PFSK-1 (cell line): ENCODE measurements at regions not wholly inside any gene's neighbourhood (a gene's known extent, or its start where the extent isn't known, plus 50 kb on each side); places are given as distances from the start of the nearest gene placed in this dataset.

Experiments
- POLR2AphosphoS5 ChIP-seq: IDR thresholded peaks from 2 replicates; pipeline ENCODE4 v1.6.1; 2012; ENCODE audit warnings: low read depth, mild to moderate bottlenecking, control low read depth, low read length, moderate library complexity
- TF ChIP-seq, protein P1 (sequence below), 2 experiments: IDR thresholded peaks; 2 replicates each; pipeline versions ENCODE4 v1.6.1 to v1.8.0; 2011 to 2012; ENCODE audit warnings: low read depth in 2 of 2, low read length in 2 of 2, control low read depth in 1 of 2, inconsistent platforms in 1 of 2, mild to moderate bottlenecking in 1 of 2, moderate library complexity in 1 of 2; ENCODE audit not compliant: insufficient read depth in 1 of 2

DNA sequence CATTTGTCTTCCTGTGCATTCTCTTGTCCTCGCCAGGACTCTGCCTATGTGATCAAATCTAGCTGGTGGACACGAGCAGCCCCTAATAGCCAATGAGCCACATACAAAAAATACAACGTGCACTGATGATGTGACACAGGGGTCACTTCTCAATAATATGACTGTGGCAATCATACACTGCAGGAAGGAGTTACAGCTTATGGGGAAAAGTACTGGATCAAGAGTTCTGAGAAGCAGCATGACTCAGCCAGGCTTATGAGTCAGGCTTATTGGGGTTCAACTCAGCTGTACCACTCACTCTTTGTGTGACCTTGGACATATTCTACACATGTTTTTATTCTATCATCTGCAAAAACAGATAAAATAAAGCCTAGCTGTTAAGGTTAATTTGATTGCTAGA is 889.4 kb upstream of the TENM4 start:
- TF ChIP-seq POLR2AphosphoS5 = no peak
- TF ChIP-seq, protein P1, sequence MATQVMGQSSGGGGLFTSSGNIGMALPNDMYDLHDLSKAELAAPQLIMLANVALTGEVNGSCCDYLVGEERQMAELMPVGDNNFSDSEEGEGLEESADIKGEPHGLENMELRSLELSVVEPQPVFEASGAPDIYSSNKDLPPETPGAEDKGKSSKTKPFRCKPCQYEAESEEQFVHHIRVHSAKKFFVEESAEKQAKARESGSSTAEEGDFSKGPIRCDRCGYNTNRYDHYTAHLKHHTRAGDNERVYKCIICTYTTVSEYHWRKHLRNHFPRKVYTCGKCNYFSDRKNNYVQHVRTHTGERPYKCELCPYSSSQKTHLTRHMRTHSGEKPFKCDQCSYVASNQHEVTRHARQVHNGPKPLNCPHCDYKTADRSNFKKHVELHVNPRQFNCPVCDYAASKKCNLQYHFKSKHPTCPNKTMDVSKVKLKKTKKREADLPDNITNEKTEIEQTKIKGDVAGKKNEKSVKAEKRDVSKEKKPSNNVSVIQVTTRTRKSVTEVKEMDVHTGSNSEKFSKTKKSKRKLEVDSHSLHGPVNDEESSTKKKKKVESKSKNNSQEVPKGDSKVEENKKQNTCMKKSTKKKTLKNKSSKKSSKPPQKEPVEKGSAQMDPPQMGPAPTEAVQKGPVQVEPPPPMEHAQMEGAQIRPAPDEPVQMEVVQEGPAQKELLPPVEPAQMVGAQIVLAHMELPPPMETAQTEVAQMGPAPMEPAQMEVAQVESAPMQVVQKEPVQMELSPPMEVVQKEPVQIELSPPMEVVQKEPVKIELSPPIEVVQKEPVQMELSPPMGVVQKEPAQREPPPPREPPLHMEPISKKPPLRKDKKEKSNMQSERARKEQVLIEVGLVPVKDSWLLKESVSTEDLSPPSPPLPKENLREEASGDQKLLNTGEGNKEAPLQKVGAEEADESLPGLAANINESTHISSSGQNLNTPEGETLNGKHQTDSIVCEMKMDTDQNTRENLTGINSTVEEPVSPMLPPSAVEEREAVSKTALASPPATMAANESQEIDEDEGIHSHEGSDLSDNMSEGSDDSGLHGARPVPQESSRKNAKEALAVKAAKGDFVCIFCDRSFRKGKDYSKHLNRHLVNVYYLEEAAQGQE (IDR thresholded peaks at IDR 0.05; ENCODE audit: insufficient read depth in 1 of 2, low read depth in 2 of 2, low read length in 2 of 2) = no peak
